ENCODE measurements at regions not wholly inside any gene's neighbourhood (a gene's known extent, or its start where the extent isn't known, plus 50 kb on each side); places are given as distances from the start of the nearest gene placed in this dataset.

DNA sequence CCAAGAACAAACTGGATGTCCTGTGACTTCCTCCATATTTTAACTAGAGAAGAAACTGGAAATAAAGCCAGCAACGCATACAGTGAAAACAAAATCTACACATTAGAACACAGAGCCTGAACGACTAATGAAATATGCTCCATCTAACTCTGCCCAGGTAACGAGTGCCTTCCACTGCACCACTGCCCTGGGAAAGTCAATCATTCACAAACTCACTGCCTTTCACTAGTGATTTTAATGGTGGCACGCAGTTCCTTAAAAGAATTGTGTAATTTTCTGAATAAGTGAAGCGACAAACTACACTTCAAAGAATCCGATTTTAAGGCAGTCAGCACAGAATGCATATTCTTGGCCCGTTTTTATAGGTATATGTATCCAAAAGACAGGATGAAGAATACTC is 416.0 kb downstream of the SHQ1 start:
- TF ChIP-seq EZH2phosphoT487 (IDR thresholded peaks at IDR 0.05; ENCODE audit: unreplicated experiment), result no peak
- TF ChIP-seq, protein P1, sequence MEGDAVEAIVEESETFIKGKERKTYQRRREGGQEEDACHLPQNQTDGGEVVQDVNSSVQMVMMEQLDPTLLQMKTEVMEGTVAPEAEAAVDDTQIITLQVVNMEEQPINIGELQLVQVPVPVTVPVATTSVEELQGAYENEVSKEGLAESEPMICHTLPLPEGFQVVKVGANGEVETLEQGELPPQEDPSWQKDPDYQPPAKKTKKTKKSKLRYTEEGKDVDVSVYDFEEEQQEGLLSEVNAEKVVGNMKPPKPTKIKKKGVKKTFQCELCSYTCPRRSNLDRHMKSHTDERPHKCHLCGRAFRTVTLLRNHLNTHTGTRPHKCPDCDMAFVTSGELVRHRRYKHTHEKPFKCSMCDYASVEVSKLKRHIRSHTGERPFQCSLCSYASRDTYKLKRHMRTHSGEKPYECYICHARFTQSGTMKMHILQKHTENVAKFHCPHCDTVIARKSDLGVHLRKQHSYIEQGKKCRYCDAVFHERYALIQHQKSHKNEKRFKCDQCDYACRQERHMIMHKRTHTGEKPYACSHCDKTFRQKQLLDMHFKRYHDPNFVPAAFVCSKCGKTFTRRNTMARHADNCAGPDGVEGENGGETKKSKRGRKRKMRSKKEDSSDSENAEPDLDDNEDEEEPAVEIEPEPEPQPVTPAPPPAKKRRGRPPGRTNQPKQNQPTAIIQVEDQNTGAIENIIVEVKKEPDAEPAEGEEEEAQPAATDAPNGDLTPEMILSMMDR (conservative IDR thresholded peaks at IDR 0.05; ENCODE audit: low read depth in 2 of 2), result no peak
- no peak for TF ChIP-seq JUNB (IDR thresholded peaks at IDR 0.05; ENCODE audit: unreplicated experiment)
- no peak for TF ChIP-seq POLR2AphosphoS5 (IDR thresholded peaks at IDR 0.05; ENCODE audit: low read depth)
- TF ChIP-seq EZH2 (IDR thresholded peaks at IDR 0.05; ENCODE audit: low read depth, unreplicated experiment), result no peak
- TF ChIP-seq CREB1 (CRISPR knock-in tag; IDR thresholded peaks at IDR 0.05; ENCODE audit: low read depth), result no peak
- TF ChIP-seq, protein P2, sequence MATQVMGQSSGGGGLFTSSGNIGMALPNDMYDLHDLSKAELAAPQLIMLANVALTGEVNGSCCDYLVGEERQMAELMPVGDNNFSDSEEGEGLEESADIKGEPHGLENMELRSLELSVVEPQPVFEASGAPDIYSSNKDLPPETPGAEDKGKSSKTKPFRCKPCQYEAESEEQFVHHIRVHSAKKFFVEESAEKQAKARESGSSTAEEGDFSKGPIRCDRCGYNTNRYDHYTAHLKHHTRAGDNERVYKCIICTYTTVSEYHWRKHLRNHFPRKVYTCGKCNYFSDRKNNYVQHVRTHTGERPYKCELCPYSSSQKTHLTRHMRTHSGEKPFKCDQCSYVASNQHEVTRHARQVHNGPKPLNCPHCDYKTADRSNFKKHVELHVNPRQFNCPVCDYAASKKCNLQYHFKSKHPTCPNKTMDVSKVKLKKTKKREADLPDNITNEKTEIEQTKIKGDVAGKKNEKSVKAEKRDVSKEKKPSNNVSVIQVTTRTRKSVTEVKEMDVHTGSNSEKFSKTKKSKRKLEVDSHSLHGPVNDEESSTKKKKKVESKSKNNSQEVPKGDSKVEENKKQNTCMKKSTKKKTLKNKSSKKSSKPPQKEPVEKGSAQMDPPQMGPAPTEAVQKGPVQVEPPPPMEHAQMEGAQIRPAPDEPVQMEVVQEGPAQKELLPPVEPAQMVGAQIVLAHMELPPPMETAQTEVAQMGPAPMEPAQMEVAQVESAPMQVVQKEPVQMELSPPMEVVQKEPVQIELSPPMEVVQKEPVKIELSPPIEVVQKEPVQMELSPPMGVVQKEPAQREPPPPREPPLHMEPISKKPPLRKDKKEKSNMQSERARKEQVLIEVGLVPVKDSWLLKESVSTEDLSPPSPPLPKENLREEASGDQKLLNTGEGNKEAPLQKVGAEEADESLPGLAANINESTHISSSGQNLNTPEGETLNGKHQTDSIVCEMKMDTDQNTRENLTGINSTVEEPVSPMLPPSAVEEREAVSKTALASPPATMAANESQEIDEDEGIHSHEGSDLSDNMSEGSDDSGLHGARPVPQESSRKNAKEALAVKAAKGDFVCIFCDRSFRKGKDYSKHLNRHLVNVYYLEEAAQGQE (IDR thresholded peaks at IDR 0.05; ENCODE audit: unreplicated experiment), result no peak
